Limb (tissue), 2 donors: ENCODE measurements at regions not wholly inside any gene's neighbourhood (a gene's known extent, or its start where the extent isn't known, plus 50 kb on each side); places are given as distances from the start of the nearest gene placed in this dataset.
A peak's percentile ranks its signal among the peaks of the same experiment; 100 is the strongest.

ENCODE experiments used
- DNase-seq, 2 donors: peaks; one replicate each; pipeline ENCODE4 v3.0.0-alpha.2; 2016; ENCODE audit errors: extremely low spot score in 2 of 2

DNA sequence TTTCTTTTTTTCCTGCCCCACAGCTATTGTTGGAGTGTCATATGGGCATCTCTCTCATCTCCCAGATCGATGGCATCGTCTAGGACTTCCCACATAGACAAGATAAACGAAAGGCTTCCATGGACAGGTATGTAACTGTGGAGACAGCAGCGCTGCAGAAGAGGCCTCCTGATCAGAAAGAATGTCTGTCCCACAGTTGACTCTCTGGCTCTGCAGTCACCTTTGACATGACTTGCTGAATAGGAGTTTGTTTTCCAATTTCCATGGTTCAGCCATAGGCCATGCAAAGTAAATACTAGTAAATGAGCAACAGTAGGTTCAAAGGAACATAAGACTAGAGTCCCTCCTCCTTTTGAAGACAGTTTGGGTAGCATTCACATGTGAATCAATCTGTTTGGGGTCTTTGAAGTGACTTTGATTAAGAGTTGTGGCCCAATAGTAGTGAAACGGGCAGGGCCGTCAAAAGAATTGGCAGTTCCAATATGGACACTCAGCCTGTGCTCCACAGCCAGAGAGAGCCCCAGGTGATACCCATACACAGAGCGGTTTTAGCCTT is 134.7 kb upstream of the IFNGR1 start:
- no peak for DNase-seq

DNA sequence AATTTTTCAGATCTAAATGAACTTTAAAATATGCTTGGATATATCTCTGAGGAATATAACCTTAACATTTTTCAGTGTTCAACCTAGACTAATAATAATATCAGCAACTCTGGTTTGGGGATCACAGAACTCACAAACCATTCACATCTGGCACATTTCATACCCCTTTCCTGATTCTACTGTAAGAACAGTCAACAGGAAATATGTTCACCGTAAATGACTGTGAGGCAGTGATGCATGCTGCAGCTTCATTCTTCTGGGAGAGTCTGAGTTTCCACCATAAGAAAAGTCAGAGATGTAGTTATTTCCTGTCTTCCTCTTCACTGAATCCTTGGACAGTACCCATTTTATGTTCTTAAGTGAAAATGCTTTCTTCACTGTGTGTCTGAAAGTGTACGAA is 134.2 kb upstream of the IFNGR1 start:
- DNase-seq: no peak

DNA sequence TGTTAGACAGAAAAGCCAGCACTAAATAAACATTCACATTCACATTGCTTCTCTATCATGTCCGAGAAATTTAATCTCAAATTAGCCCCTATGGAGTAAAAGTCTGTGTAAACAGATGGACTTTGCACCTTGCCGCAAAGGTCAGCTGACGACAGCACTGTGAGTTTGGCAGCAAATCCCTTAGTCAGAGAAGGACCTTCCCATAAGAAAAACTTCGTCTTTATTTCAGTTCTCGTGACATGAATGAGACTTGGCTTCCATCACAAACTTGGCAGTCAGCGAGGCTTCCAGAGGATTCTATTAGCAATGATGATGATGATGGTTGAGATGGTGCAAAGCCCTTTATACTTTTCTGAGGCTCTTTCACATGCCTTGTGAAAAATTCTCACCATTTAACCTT is 133.7 kb upstream of the IFNGR1 start:
- no peak for DNase-seq

DNA sequence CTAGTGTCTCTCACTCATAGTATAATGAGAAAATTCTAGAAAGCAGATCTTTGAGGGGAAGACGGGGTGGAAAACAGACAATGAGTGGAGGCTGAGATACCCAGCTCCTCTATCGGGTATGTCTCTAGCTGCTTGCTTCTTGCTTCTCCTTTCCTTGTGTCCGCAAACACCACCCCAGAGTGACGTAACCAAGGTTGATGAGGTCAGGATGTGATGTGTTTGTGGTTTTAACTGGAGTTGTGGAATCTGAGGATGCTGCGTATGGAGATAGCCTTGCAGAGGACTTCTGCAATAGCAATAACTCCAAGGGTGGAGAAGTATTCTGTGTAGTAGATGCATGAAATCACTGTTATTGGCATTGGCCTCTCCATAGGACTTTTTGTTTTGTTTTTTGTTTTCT is 132.7 kb upstream of the IFNGR1 start:
- DNase-seq: no peak

DNA sequence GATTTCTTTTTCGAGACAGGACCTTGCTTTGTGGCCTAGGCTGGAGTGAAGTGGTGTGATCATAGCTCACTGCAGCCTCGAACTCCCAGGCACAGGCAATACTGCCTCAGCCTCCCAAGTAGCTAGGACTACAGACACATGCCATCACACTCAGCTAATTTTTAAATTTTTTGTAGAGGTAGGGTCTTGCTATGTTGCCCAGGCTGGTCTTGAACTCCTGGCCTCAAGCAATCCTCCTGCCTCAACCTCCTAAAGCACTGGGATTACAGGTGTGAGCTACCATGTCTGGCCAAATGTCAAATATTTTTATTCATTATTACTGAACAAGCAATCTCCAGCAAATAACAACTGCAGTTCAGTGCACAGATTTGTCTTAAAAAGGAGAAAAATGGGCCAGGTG is 131.7 kb upstream of the IFNGR1 start:
- DNase-seq: no peak

DNA sequence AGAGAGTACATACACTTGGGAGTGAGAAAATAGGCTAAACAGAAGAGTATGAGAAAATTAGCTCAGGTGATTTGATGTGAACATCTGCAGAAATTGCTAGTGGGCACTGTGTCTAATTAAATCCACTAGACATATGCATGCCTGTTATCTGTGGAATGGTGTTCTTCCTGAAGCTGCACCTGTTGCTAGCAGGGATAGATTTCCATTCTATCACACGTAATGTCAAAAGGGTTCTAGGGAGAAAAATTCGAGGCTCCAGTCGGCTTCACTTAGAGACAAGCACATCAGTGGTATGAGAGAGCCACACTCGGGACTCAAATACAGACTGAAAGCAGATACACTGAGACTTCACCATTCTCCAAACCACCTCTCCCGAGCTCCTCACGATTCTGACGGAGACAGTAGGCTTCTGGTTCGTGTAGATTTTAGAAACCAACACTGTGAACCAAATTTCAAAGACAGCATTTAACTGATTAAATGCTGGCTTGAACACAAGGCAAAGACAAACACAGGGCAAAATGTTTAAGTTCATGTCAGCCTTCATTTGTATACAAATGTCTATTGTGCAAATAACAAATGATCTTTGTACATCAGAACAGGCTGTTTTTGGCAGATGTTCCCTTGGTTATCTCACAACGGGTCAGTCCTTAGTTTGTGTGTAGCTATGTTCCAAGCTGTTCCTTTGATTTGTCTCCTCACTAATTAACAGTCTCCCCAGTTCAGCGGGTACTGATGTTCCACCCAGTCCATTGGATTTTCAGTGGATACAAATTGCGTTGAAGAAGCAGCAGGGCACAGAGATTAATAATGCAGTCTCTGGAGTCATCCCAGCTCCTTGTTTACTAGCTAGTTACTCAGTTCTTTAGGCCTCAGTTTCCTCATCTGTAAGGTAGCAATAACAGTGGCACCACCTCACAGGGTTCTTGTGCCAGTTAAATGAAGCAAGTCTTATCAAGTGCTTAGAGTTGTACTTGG is 131.0 kb upstream of the IFNGR1 start:
- DNase-seq: no peak

DNA sequence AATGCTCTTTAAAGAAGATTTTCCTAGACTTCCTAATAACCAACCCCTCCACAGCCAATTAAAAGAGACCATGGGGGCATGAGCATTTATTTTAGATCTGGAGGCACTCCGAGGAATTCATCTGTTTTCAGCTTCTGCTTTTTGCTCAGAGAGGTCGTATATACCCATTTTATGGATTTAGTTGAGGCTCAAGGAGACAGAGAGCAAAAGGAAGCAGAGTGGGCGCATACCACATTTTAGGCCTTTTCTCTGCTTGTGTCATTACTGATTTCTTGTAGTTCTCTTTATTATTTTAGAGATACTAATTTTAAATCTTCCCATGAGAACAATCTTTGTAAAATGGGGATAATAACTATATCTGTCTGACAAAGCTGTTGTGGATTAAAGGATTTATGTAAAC is 129.6 kb upstream of the IFNGR1 start:
- no peak for DNase-seq

DNA sequence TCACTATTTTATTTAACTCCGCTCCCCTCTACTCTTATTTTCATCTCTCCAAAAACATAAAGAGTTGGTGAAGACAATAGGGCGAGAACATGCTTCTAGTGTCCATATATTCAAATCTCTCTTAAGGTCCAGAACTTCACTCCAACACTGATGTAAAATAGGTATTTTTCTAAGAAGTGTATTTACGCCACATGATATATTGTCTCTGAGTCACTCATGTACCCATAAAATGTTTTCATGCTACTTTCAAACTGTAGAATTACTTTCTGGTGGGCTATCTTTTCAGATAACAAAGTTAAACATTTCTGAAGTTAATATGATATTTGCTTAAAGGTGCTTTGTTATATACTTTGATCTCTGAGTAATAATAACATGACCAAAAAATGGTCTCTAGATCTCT is 124.1 kb upstream of the IFNGR1 start:
- DNase-seq: no peak

DNA sequence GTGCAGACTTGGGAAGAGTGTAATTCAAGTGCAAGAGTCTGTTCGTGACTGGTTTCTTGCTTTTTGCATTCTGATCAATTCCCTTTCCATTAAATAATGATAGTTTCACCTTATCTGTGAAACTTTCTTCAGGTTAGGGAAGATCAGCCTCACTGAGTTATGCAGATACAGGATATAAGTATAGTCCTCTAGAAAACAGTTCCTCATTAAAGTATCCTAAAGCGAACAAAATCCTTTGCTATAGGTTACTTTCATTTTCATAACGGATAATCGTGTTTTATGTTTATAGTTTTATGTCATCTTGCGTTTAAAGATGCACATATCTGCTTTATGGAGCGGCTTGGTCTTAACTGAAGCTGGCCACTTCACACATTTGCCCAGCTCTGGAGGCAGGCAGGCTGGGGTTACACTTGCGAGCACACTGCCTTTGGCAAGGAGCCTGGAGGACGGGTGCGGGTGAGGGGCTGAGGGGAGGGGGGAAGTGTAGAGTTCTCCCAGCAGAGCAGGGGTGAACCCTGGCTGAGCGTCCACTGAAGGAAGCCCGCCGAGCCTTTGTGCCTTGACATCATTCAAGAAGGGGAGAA is 123.5 kb upstream of the IFNGR1 start:
- peak in 1 of 2 donors; percentile 51 for DNase-seq

DNA sequence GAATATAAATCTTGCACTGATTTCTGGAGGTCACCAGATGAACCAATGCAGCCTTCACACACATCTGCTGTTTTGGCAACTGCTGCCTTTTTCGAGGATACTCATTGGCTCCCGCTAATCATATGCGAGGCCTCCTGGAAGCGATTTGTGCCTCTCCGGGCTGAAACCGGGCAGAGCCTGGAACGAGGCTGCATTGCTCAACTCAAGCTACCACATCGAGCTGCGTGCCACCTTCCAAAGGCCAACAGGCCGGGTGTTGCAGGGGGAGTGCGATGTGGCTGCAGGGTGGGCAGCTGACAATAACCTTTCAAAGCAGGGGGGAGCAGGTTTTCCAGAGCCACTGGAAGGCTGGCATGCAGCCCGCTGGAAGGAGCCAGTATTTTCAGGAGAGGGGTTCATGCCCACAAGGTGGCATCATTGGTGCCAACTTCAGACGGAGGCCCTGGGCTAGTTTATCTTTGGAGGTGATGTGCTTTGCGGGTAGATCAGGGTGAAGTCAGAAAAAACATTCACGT is 122.6 kb upstream of the IFNGR1 start:
- DNase-seq: peak in 1 of 2 donors; percentile 43

DNA sequence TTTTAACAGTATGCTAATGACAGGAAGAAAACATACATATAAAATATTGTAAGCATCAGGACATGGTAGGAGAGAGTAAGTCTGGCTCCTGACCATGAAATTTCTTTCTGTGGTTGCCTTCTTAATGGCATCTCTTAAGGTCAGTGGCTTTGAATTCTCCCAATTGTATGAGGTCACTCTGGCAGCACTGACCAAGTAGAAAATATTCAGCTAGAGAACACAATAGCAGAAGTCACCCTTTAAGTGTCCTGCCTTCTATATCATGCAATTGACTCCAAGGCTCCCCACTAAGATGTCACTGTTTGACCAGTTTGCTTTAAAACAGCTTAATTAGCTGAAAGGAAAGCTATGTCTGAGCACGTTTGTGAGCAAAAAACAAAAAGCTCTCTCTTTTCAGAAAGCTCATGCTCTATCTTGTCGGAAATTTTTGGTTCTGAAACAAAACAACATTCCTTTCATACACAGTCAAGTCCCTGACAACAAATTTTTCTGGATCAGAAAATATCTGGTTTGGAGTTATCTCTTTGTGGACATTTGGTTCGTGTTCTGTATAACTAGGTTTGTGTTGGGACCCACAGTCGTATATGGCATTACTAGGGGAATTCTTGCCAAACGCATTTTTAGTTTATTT is 120.9 kb upstream of the IFNGR1 start:
- no peak for DNase-seq

DNA sequence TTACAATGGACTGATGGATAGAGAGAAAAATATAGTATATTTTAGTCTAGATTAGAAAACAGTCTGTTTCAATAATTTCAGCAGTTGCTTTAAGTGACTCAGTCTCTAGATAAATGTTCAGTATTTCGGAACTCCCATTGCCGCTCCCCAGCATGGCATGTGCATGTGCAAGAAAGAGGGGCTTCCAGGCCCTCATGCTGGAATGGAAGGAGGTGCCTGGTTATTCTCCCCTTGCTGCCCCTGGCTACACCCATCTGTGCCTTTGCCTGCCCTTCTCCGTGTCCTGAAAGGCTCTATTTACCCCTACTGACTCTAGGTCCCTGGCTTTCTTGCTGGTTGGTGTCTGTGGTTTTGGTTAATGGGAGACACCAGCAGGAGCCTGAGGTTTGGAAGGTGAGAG is 115.7 kb upstream of the IFNGR1 start:
- no peak for DNase-seq

DNA sequence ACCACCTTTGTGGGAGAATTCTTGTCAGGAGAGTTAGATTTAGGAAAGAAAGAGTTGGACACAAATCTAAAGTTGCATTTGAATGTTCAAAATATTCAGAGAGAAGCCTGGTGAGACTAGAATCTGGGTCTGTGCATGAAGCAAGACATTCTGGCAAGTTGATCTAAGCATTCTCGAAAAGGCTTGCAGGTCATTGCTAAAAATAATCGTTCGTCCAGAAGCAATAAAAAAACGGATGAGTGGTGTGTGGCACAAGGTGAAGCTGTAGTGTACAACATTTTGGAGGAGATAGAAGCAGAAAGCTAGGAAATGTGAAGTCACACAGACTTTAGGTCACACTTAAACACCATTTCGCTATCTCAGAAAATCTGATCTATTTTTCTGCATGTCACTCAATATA is 114.9 kb upstream of the IFNGR1 start:
- no peak for DNase-seq

DNA sequence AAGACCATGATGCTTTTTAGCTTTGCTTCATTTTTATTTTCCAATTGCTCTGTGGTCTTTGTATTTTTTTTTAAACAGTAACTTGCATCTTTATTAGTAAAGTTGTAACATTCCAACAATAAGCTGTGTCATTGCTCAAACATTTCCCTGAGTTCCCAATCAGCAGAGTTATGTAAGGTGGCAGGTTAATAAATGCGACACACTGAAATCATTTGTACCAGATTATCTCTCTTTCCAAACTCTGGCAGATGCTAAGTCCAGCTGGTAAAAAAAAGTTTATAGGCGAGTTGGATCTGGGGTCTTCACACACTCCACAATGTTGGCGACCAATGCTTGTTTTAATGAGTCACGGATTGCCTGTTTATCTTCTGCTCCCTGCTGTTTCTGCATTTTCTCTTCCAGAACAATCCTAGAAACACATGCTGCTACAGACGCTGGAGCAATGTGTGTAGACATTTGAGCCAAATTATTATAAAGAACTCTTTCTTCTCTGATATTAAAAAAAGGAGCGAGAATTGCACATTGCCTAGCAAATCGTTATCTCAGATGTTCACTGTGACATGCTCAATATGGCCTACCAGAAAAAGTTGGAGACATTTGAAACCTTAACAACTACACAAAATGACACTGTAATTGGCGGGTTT is 113.6 kb upstream of the IFNGR1 start:
- peak in 1 of 2 donors; percentile 47 for DNase-seq

DNA sequence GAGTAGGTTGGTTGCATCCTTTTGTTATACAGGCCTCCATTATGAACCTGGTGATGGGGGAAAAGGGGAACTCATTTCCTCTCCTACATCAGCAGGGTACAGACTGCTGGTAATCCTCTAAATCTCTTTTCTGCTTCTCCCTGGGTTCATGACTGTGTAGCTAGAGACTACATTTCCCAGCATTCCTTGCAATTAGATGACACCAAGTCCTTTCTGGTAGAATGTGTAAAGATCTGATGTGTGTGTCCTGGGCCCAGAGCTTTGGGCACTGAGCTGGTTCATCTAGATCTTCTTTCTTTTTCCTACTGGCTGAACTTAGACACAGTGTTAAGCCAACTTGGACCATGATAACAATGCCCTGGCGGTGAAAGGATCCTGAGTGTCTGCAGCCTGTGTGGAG is 104.7 kb upstream of the IFNGR1 start:
- no peak for DNase-seq

DNA sequence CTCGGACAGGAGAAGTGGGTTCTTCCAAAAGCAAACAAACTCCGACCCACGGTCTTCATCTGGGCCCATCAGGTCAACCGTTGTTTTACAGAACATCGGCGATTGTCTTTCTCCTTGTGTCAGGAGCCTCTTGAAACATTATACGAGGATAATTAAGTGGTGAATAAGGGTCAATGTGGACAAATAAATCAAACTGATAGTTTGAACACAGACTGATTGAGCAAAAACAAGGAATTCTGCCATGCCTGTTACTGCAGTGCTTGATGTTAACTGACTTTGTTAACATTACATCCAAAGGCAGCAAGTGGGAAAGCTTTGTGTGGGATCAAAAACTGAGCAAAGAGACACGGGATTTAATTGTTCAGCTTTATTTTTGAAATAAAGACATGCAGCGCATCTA is 101.1 kb upstream of the IFNGR1 start:
- no peak for DNase-seq

DNA sequence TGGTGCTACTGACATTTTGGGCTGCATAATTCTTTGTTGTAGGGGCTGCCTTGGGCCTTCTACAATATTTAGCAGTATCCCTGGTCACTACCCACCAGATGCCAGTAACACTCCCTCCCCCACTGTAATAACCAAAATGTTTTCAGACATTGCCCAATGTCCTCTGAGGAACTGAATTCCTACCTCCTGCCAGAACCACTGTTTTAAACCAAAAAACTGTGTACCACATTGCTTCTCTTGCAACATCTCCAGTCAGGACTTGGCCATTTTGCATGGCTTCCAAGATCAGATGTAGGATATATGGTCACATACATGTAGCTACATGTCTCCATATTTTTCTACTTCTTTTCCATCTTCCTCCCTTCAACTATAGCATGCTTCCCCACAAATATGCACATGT is 97.4 kb upstream of the IFNGR1 start:
- no peak for DNase-seq

DNA sequence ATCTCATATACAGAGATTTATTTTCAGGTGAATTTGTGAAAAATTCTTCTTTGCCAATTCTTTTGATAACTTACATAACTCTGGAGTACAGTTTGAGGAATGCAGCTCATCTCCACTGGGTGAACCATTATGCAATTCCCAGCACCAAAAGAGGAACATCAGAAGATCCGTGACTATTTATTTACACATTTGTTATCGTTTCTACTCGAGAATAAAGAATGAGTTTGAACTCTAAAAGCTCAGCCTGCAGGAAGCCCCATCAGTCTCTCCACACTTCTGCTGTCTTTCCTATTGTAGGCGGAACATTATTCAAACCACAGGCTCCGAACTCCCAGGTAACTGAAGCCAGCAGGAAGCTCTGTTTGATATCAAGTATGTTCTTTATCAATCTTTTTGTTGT is 95.9 kb upstream of the IFNGR1 start:
- no peak for DNase-seq

DNA sequence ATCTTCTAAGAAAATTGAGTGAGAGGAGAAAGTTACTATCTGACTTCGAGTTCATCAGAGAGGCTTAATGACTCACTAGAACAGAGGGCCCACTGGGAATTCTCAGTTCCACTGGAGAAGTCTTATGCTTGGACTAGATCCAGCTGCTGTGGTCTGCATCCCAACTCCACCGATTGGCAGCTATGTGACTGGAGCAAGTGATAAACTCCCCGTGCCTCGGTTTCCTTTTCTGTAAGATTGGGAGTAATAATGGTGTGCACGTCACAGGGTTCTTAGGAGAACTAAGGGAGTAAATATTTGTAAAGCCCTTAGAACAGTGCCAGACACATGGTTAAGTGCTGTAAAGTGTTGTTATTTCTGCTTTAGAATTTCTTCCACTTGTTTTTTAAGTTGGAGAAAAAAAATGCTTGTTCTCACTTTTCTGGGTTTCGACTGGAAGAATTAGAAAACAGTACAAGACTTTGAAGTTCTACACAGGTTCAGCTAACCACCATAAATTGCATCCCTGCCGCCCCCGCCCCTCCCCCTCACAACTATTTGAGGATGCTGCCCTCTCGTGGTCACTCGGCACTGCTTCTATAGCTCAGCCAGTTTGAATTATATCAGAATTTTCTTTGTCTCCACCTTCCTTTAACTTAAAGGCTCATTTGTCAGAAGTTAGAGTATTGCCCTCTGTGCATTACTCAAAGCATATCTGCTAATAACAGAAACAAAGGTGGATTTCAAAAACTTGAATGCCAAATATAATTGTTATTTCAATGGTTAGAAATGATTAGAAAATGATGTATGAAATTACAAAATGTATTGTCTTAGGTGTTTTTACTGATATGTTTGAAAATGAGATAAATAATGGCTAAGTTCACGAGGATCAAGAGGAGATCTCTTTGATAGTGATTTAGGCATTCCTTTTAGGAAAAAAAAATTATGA is 95.0 kb upstream of the IFNGR1 start:
- DNase-seq: peak; percentile 73 to 82

DNA sequence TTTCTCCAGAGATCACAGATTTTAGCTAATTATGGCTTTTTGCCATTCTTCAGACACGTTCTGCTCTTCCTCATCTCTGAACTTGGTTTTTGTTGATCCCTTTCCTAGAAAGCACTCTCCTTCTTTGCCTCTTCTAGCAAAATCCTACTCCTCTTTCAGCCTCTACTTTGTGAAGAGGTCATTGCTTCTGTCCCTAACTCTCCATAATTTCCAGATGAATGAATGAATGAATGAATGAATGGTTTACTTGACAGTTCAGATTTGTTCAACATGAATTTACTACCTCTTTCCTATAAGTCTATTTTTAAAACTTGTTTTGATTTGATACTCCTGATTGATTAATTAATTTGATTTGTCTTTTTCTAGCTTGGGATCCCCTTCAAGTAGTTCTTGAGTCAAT is 94.0 kb upstream of the IFNGR1 start:
- no peak for DNase-seq
